Gastroesophageal sphincter (tissue), 4 donors: ENCODE measurements at regions not wholly inside any gene's neighbourhood (a gene's known extent, or its start where the extent isn't known, plus 50 kb on each side); places are given as distances from the start of the nearest gene placed in this dataset.

Experiments
- ATAC-seq: fragments of 150-250 bp; one replicate; pipeline ENCODE4 v1.9.1; 2016; ENCODE audit warnings: mild to moderate bottlenecking, moderate library complexity
- H3K27ac ChIP-seq, 4 donors: fragments of 200-600 bp; sonication (generic) in 3 of 4; 1 replicate in 3 of 4; 2 replicates in 1 of 4; pipeline ENCODE4 v1.5.1; 2016 to 2019
- H3K27me3 ChIP-seq: fragments of 200-600 bp; sonication (generic); one replicate; pipeline ENCODE4 v1.5.1; 2019
- H3K36me3 ChIP-seq, 2 donors: fragments of 200-600 bp; sonication (generic); one replicate each; pipeline ENCODE4 v1.5.1; 2019; ENCODE audit warnings: control low read depth in 1 of 2
- H3K4me1 ChIP-seq, 3 donors: fragments of 200-600 bp; sonication (generic); 1 replicate in 2 of 3; 2 replicates in 1 of 3; pipeline ENCODE4 v1.5.1; 2016 to 2019; ENCODE audit warnings: control low read depth in 2 of 3
- H3K4me3 ChIP-seq, 2 donors: fragments of 200-600 bp; sonication (generic); one replicate each; pipeline ENCODE4 v1.5.1; 2019; ENCODE audit warnings: mild to moderate bottlenecking in 1 of 2, moderate library complexity in 1 of 2
- H3K9me3 ChIP-seq, 3 donors: fragments of 200-600 bp; sonication (generic); one replicate each; pipeline ENCODE4 v1.5.1; 2017 to 2019; ENCODE audit warnings: control low read depth in 2 of 3
- CTCF ChIP-seq, 4 experiments: fragments of 200-600 bp in 2 of 4; fragments of 450-650 bp in 2 of 4; sonication (generic) in 1 of 4; IDR thresholded peaks; one replicate each; pipeline ENCODE4 v1.5.1; 2017 to 2019; ENCODE audit warnings: antibody characterized with exemption in 4 of 4, mild to moderate bottlenecking in 2 of 4, moderate library complexity in 2 of 4
- EP300 ChIP-seq: sonication (generic); formaldehyde crosslinking; IDR thresholded peaks from one replicate; pipeline ENCODE4 v1.6.1; 2017; ENCODE audit warnings: antibody characterized with exemption, mild to moderate bottlenecking
- POLR2A ChIP-seq, 2 donors: fragments of 450-650 bp; IDR thresholded peaks; one replicate each; pipeline ENCODE4 v1.6.1; 2017; ENCODE audit warnings: antibody characterized with exemption in 2 of 2, mild to moderate bottlenecking in 2 of 2, moderate library complexity in 1 of 2
- POLR2AphosphoS5 ChIP-seq: sonication (generic); formaldehyde crosslinking; IDR thresholded peaks from one replicate; pipeline ENCODE4 v1.6.1; 2017; ENCODE audit warnings: antibody characterized with exemption
- WGBS, 2 donors: methylation state at CpG; one replicate each; pipeline ENCODE4 v1.1.5; 2018; ENCODE audit warnings: low coverage in 1 of 2; 5-methylcytosine and 5-hydroxymethylcytosine counted together

GRCh38 chr20:57025261-57025660 lies 241.2 kb downstream of the BMP7 start:
- 16 to 26% methylated on average over 3 of the region's 3 CpGs for WGBS, 2 donors
- H3K27ac ChIP-seq, result peak overlapping the region in 3 of 4 donors; percentile 33 to 71 (median 63)
- TF ChIP-seq POLR2A (IDR thresholded peaks at IDR 0.05), result no peak
- no peak for TF ChIP-seq EP300
- no peak for TF ChIP-seq POLR2AphosphoS5
- peaks cover 25% of the 10 kb centered on the region for H3K27me3 ChIP-seq
- ATAC-seq, result no peak
- H3K9me3 ChIP-seq, result peaks cover 0 to 16% (median 0%) of the 10 kb centered on the region in 3 donors
- H3K4me3 ChIP-seq, result no peak overlapping the region
- no peaks in the 10 kb centered on the region for H3K36me3 ChIP-seq
- peaks cover 0 to 18% (median 0%) of the 10 kb centered on the region in 3 donors for H3K4me1 ChIP-seq

- H3K27ac ChIP-seq, result peak overlapping the region in 3 of 4 donors; percentile 29 to 63 (median 33)
Observed at GRCh38 chr20:57025666-57026224, 240.7 kb downstream of the BMP7 start.

GRCh38 chr20:57027777-57028176 lies 238.7 kb downstream of the BMP7 start:
- H3K9me3 ChIP-seq, result peaks cover 0 to 16% (median 0%) of the 10 kb centered on the region in 3 donors
- WGBS, 2 donors, result 83% methylated on average over 1 of the region's 5 CpGs; no CpG with 5 or more reads in 1 of the 2 donors
- no peak overlapping the region for H3K27ac ChIP-seq
- H3K4me1 ChIP-seq, result peaks cover 0 to 24% (median 0%) of the 10 kb centered on the region in 3 donors
- no peak overlapping the region for H3K4me3 ChIP-seq
- no peaks in the 10 kb centered on the region for H3K36me3 ChIP-seq
- H3K27me3 ChIP-seq, result peaks cover 8% of the 10 kb centered on the region
- TF ChIP-seq EP300 (no peak), POLR2A (IDR thresholded peaks at IDR 0.05) (no peak), POLR2AphosphoS5 (no peak), CTCF (IDR thresholded peaks at IDR 0.05) (no peak)
- no peak for ATAC-seq

More at GRCh38 chr20:57025666-57026224, 240.7 kb downstream of the BMP7 start:
- Histone ChIP-seq H3K4me1 (peaks cover 0 to 18% (median 0%) of the 10 kb centered on the region in 3 donors), H3K27me3 (peaks cover 20% of the 10 kb centered on the region), H3K36me3 (no peaks in the 10 kb centered on the region), H3K9me3 (peaks cover 0 to 16% (median 0%) of the 10 kb centered on the region in 3 donors), H3K4me3 (no peak overlapping the region)
- no peak for ATAC-seq
- 22 to 34% methylated on average over 4 of the region's 4 CpGs for WGBS, 2 donors
- no peak for TF ChIP-seq EP300
- TF ChIP-seq POLR2A (IDR thresholded peaks at IDR 0.05), result no peak
- TF ChIP-seq POLR2AphosphoS5, result no peak
- no peak for TF ChIP-seq CTCF (IDR thresholded peaks at IDR 0.05)

- Histone ChIP-seq H3K9me3 (peaks cover 0 to 9% (median 0%) of the 10 kb centered on the region in 3 donors), H3K27ac (no peak overlapping the region), H3K36me3 (no peaks in the 10 kb centered on the region), H3K4me1 (peaks cover 0 to 12% (median 0%) of the 10 kb centered on the region in 3 donors), H3K4me3 (no peak overlapping the region), H3K27me3 (peaks cover 34% of the 10 kb centered on the region)
- WGBS, 2 donors, result 54 to 74% methylated on average over 11 to 12 of the region's 14 CpGs
- ATAC-seq, result no peak
- TF ChIP-seq POLR2A (IDR thresholded peaks at IDR 0.05), result no peak
- TF ChIP-seq POLR2AphosphoS5, result no peak
- no peak for TF ChIP-seq EP300
- TF ChIP-seq CTCF (IDR thresholded peaks at IDR 0.05), result no peak
Observed at GRCh38 chr20:57030611-57031600, 235.5 kb downstream of the BMP7 start.

- no peak for TF ChIP-seq CTCF (IDR thresholded peaks at IDR 0.05)
- no peak for TF ChIP-seq POLR2AphosphoS5
- no peak for TF ChIP-seq EP300
- TF ChIP-seq POLR2A (IDR thresholded peaks at IDR 0.05), result no peak
- ATAC-seq, result no peak
- Histone ChIP-seq H3K4me1 (peaks cover 0 to 6% (median 0%) of the 10 kb centered on the region in 3 donors), H3K27ac (no peak overlapping the region), H3K27me3 (peaks cover 34% of the 10 kb centered on the region), H3K9me3 (peaks cover 0 to 9% (median 0%) of the 10 kb centered on the region in 3 donors), H3K36me3 (no peaks in the 10 kb centered on the region), H3K4me3 (no peak overlapping the region)
- WGBS, 2 donors, result 87% methylated on average over 2 of the region's 2 CpGs; no CpG with 5 or more reads in 1 of the 2 donors
Observed at GRCh38 chr20:57031867-57032355, 234.5 kb downstream of the BMP7 start.
